Mesenchymal stem cell (in vitro differentiated cells and primary cell): ENCODE measurements at regions not wholly inside any gene's neighbourhood (a gene's known extent, or its start where the extent isn't known, plus 50 kb on each side); places are given as distances from the start of the nearest gene placed in this dataset.

Source experiments
- DNase-seq: peaks from one replicate; pipeline ENCODE4 v3.0.0-alpha.2; 2013
- H2AFZ ChIP-seq: one replicate; pipeline ENCODE4 v1.6.1; 2013; ENCODE audit warnings: low read depth, mild to moderate bottlenecking, control low read depth, inconsistent platforms, low read length, moderate library complexity
- H2AK5ac ChIP-seq: 2 replicates; pipeline ENCODE4 v1.6.1; 2013; ENCODE audit warnings: low read length, moderate library complexity, mild to moderate bottlenecking, inconsistent platforms; ENCODE audit not compliant: severe bottlenecking
- H2BK120ac ChIP-seq: one replicate; pipeline ENCODE4 v1.6.1; 2013; ENCODE audit warnings: low read depth, mild to moderate bottlenecking, inconsistent platforms, low read length, moderate library complexity
- H2BK12ac ChIP-seq, 2 experiments: one replicate each; pipeline ENCODE4 v1.6.1; 2013; ENCODE audit warnings: inconsistent platforms in 2 of 2, low read length in 2 of 2, mild to moderate bottlenecking in 2 of 2, moderate library complexity in 2 of 2, control low read depth in 1 of 2
- H2BK15ac ChIP-seq: one replicate; pipeline ENCODE4 v1.6.1; 2013; ENCODE audit warnings: mild to moderate bottlenecking, low read depth, inconsistent platforms; ENCODE audit not compliant: poor library complexity, severe bottlenecking
- H2BK5ac ChIP-seq: 2 replicates; pipeline ENCODE4 v1.6.1; 2013; ENCODE audit warnings: low read depth, mild to moderate bottlenecking, low read length, control low read depth, inconsistent platforms; ENCODE audit not compliant: poor library complexity, severe bottlenecking
- H3K14ac ChIP-seq, 2 experiments: one replicate each; pipeline ENCODE4 v1.6.1; 2013; ENCODE audit warnings: inconsistent platforms in 2 of 2, low read length in 2 of 2, control low read depth in 1 of 2, mild to moderate bottlenecking in 1 of 2, moderate library complexity in 1 of 2
- H3K18ac ChIP-seq, 2 experiments: one replicate each; pipeline ENCODE4 v1.6.1; 2013; ENCODE audit warnings: inconsistent platforms in 2 of 2, low read length in 2 of 2, control low read depth in 1 of 2, low read depth in 1 of 2, mild to moderate bottlenecking in 1 of 2
- H3K23ac ChIP-seq, 2 experiments: one replicate each; pipeline ENCODE4 v1.6.1; 2013; ENCODE audit warnings: inconsistent platforms in 2 of 2, low read length in 2 of 2, mild to moderate bottlenecking in 2 of 2, moderate library complexity in 2 of 2, control low read depth in 1 of 2
- H3K27ac ChIP-seq: 2 replicates; pipeline ENCODE4 v1.5.1; 2013; ENCODE audit warnings: mild to moderate bottlenecking, moderate library complexity, low read length, control low read depth, inconsistent platforms; ENCODE audit not compliant: poor library complexity, severe bottlenecking
- H3K27me3 ChIP-seq, 2 experiments: 2 replicates each; pipeline versions ENCODE4 v1.6.1 to v1.7.0; 2013; ENCODE audit warnings: low read length in 2 of 2, mild to moderate bottlenecking in 2 of 2, moderate library complexity in 2 of 2, control low read depth in 1 of 2, inconsistent platforms in 1 of 2; ENCODE audit not compliant: control insufficient read depth in 1 of 2, insufficient read depth in 1 of 2
- H3K36me3 ChIP-seq, 2 experiments: 2 replicates each; pipeline versions ENCODE4 v1.6.1 to v1.7.0; 2013; ENCODE audit warnings: low read length in 2 of 2, control low read depth in 1 of 2, inconsistent platforms in 1 of 2, low read depth in 1 of 2, mild to moderate bottlenecking in 1 of 2; ENCODE audit not compliant: insufficient read depth in 2 of 2, control insufficient read depth in 1 of 2
- H3K4ac ChIP-seq, 2 experiments: one replicate each; pipeline ENCODE4 v1.6.1; 2013; ENCODE audit warnings: inconsistent platforms in 2 of 2, low read length in 2 of 2, mild to moderate bottlenecking in 2 of 2, moderate library complexity in 2 of 2, control low read depth in 1 of 2, low read depth in 1 of 2
- H3K4me1 ChIP-seq: 2 replicates; pipeline ENCODE4 v1.6.1; 2013; ENCODE audit warnings: low read depth, low read length, control low read depth; ENCODE audit not compliant: control insufficient read depth, insufficient read depth
- H3K4me2 ChIP-seq: 2 replicates; pipeline ENCODE4 v1.6.1; 2013; ENCODE audit warnings: low read length, mild to moderate bottlenecking, inconsistent platforms; ENCODE audit not compliant: poor library complexity, severe bottlenecking
- H3K4me3 ChIP-seq, 2 experiments: 2 replicates each; pipeline versions ENCODE4 v1.5.1 to v1.7.0; 2013; ENCODE audit warnings: low read length in 2 of 2, mild to moderate bottlenecking in 2 of 2, control low read depth in 1 of 2, low read depth in 1 of 2; ENCODE audit not compliant: insufficient read depth in 1 of 2
- H3K79me1 ChIP-seq: replicated peaks from 2 replicates; pipeline ENCODE4 v1.6.1; 2013; ENCODE audit warnings: mild to moderate bottlenecking, control low read depth, low read length, inconsistent platforms; ENCODE audit not compliant: poor library complexity, severe bottlenecking
- H3K9ac ChIP-seq: 2 replicates; pipeline ENCODE4 v1.7.0; 2013; ENCODE audit warnings: mild to moderate bottlenecking, low read length, moderate library complexity
- H3K9me3 ChIP-seq: 2 replicates; pipeline ENCODE4 v1.7.0; 2013; ENCODE audit warnings: mild to moderate bottlenecking, low read length; ENCODE audit not compliant: control insufficient read depth
- H4K8ac ChIP-seq: one replicate; pipeline ENCODE4 v1.6.1; 2013; ENCODE audit warnings: inconsistent platforms, mild to moderate bottlenecking, low read length, moderate library complexity
- H4K91ac ChIP-seq: one replicate; pipeline ENCODE4 v1.6.1; 2013; ENCODE audit warnings: mild to moderate bottlenecking, low read length, inconsistent platforms
- WGBS: methylation state at CpG from one replicate; pipeline ENCODE4 v1.1.7; 2013; ENCODE audit warnings: mixed read lengths; 5-methylcytosine and 5-hydroxymethylcytosine counted together

GRCh38 chr2:18752022-18752493 is 162.7 kb upstream of the NT5C1B start:
- Histone ChIP-seq H3K9me3 (no peaks in the 10 kb centered on the region), H2AK5ac (no peak overlapping the region), H3K27ac (no peak overlapping the region), H2BK12ac (no peak overlapping the region), H3K79me1 (no peaks in the 10 kb centered on the region), H2BK5ac (no peak overlapping the region), H3K4me1 (no peaks in the 10 kb centered on the region), H2BK15ac (no peak overlapping the region), H3K4ac (no peak overlapping the region), H4K8ac (no peak overlapping the region), H3K27me3 (no peaks in the 10 kb centered on the region), H3K9ac (peak overlapping the region; percentile 28), H2AFZ (no peak overlapping the region), H3K18ac (no peak overlapping the region), H3K36me3 (no peaks in the 10 kb centered on the region), H3K4me3 (no peak overlapping the region), H3K23ac (no peak overlapping the region), H2BK120ac (no peak overlapping the region), H3K4me2 (no peak overlapping the region), H3K14ac (no peak overlapping the region), H4K91ac (no peak overlapping the region)
- DNase-seq, result peak; percentile 95
- whole genome bisulfite sequencing, result 2% methylated on average over 10 of the region's 10 CpGs

GRCh38 chr2:18750672-18751554 is 161.5 kb upstream of the NT5C1B start:
- Histone ChIP-seq H3K27ac (no peak overlapping the region), H4K91ac (no peak overlapping the region), H3K36me3 (no peaks in the 10 kb centered on the region), H2BK120ac (no peak overlapping the region), H2AK5ac (no peak overlapping the region), H2BK5ac (no peak overlapping the region), H3K4me1 (no peaks in the 10 kb centered on the region), H4K8ac (no peak overlapping the region), H3K18ac (peak overlapping the region in 1 of 2 experiments; percentile 53), H3K9me3 (no peaks in the 10 kb centered on the region), H3K27me3 (no peaks in the 10 kb centered on the region), H3K4ac (peak overlapping the region; percentile 15 to 58), H2BK15ac (no peak overlapping the region), H3K23ac (no peak overlapping the region), H3K4me3 (no peak overlapping the region), H2AFZ (no peak overlapping the region), H2BK12ac (peak overlapping the region in 1 of 2 experiments; percentile 86), H3K9ac (peak overlapping the region; percentile 38), H3K14ac (no peak overlapping the region), H3K79me1 (no peaks in the 10 kb centered on the region), H3K4me2 (no peak overlapping the region)
- DNase-seq, result peak; percentile 54
- 41% methylated on average over 4 of the region's 5 CpGs for WGBS

DNA sequence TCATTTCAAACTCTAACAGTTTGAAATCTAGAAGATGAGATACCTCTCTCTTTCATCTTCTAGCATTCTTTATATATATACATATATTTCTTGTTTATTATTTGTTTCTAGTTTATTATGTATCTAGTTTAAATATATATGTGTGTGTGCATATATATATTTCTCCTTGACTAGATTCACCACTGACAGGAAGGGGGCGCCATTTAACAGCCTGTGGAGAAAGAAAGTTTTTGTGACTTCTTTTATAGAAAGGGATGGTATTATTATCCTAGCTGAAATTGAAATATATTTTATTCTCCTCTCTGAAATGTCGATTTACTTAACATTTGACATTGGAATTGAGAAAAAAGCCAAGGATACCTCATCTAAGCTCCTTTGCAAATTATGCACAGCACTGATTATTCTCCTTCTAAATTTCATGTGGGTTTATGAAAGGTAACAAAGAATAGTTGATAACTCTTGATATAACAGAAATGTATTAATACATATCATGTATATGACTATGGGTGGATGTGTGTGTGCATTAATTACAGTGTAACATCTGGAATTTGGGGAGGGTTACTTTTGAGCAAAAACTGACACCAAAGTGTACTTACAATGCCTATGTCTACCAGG is 160.7 kb upstream of the NT5C1B start:
- no peak overlapping the region for H2AK5ac ChIP-seq
- no peaks in the 10 kb centered on the region for H3K9me3 ChIP-seq
- no peak overlapping the region for H4K91ac ChIP-seq
- no peak overlapping the region for H2BK120ac ChIP-seq
- no peaks in the 10 kb centered on the region for H3K79me1 ChIP-seq
- no peak overlapping the region for H4K8ac ChIP-seq
- no peak overlapping the region for H3K23ac ChIP-seq
- H3K27ac ChIP-seq, result no peak overlapping the region
- H2BK12ac ChIP-seq, result no peak overlapping the region
- no peaks in the 10 kb centered on the region for H3K27me3 ChIP-seq
- H2BK5ac ChIP-seq, result no peak overlapping the region
- no peak overlapping the region for H2AFZ ChIP-seq
- peak overlapping the region; percentile 38 for H3K9ac ChIP-seq
- no peak overlapping the region for H3K4me3 ChIP-seq
- no peaks in the 10 kb centered on the region for H3K4me1 ChIP-seq
- H3K4ac ChIP-seq, result no peak overlapping the region
- no peak overlapping the region for H3K18ac ChIP-seq
- no peak overlapping the region for H3K4me2 ChIP-seq
- H3K36me3 ChIP-seq, result no peaks in the 10 kb centered on the region
- no peak overlapping the region for H2BK15ac ChIP-seq
- H3K14ac ChIP-seq, result no peak overlapping the region
- DNase-seq, result peak; percentile 68
- no CpG with 5 or more reads among the region's 2 CpGs for WGBS
